SK-N-MC (cell line): ENCODE measurements at regions not wholly inside any gene's neighbourhood (a gene's known extent, or its start where the extent isn't known, plus 50 kb on each side); places are given as distances from the start of the nearest gene placed in this dataset.

Experiments used
- EZH2 ChIP-seq: fragments of 200-600 bp; sonication (generic); IDR thresholded peaks from one replicate; pipeline ENCODE4 v1.6.1; 2017; ENCODE audit warnings: antibody characterized with exemption
- FOXP2 ChIP-seq: optimal IDR thresholded peaks from 2 replicates; pipeline ENCODE3; 2011; ENCODE audit warnings: mild to moderate bottlenecking, moderate library complexity; ENCODE audit not compliant: insufficient read depth; ENCODE audit errors: extremely low read length, control extremely low read depth
- POLR2AphosphoS5 ChIP-seq: IDR thresholded peaks from 2 replicates; pipeline ENCODE4 v1.6.1; 2012; ENCODE audit warnings: mild to moderate bottlenecking, low read depth, low read length, borderline replicate concordance

DNA sequence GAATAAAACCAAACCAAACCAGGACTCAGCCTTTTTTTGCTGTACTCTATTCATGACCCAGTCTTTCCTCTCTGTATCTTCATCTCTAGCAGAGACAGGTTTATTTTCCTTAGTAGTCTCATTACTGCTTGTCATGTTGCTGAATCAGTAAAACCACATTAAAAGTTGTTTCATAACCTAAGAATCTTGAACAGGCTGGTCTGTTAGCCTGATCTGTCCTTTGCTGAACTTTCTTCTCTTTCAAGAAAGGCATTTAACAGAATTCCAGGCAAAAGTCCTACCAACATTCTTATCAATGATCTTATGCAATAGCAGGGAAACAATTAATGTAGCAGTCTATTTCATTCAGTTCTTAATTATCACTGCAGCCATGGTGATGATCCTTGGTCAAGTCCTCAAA, 197.7 kb downstream of the CASP12 start:
- TF ChIP-seq FOXP2 = no peak
- TF ChIP-seq POLR2AphosphoS5 = no peak
- no peak for TF ChIP-seq EZH2
